ENCODE measurements at regions not wholly inside any gene's neighbourhood (a gene's known extent, or its start where the extent isn't known, plus 50 kb on each side); places are given as distances from the start of the nearest gene placed in this dataset.
"Not testable (repeated sequence)": the region's sequence is repeated elsewhere in the genome, so short reads cannot be mapped to it uniquely, and the experiment has no call there.

DNA sequence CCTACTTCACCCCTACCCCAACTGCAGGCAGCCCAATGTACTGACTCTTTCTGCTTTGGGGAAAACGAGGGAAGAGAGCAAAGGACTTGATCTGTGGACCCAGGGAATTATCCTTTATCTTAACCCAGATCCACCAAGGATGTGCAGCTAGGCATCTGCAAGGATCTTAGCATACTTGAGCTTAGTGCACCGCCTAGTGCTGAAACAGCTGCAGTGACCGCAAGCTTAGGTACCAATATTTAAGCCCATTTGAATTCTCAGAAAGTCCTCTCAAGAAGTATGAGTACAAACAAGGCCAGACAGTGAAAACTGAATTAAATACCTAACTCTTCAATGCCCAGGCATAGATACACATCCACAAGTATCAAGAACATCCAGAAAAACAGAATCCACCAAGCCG is 576.7 kb upstream of the ADAMTS16 start:
- DNase-seq (ENCODE audit: low spot score) = no peak

DNA sequence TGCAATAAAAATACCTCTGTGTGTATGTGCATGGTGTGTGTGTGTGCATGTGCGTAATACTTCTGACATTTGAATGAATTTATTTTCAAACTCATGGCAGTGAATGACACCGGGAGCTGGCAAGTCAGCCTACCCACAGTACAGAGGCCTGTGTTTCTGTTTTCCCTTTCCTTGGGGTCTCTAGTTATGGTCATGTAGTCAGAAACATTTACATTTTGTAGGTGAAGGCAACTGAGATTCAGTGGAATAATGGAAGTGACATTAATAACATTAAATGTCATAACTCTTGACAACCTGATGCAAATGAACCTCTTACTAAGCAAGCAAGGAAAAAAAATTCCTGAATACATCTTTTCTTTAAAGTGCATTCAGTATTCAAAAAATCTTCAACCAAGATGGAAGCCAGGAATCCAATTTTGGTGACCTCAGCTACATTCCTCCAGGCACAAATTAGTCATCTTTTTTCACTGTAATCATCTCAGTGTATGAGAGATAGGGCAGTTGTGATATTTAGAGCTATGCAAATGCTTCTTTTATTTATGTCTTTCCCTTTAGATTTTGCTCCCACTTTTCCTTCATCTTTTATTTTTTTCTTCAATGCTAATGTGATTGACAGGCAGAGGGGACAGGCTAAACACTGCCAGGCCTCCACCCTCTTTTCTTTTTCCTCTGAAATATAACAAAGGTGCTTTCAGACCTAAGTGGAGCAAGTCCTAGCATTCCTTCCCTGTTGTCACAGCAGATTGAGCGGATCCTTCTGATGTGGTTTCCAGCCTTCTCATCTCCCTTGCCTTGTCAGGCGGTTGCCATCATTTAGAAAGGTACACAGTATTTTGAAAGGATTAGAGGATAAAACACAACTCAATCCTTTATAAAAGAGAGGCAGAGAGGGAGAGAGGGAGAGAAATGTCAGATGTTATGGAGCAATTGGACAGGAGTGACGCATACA is 569.8 kb upstream of the ADAMTS16 start:
- DNase-seq (ENCODE audit: low spot score) = peak; percentile 32

GRCh38 chr5:4571248-4571948 is 568.7 kb upstream of the ADAMTS16 start:
- DNase-seq (ENCODE audit: low spot score) = no peak

DNA sequence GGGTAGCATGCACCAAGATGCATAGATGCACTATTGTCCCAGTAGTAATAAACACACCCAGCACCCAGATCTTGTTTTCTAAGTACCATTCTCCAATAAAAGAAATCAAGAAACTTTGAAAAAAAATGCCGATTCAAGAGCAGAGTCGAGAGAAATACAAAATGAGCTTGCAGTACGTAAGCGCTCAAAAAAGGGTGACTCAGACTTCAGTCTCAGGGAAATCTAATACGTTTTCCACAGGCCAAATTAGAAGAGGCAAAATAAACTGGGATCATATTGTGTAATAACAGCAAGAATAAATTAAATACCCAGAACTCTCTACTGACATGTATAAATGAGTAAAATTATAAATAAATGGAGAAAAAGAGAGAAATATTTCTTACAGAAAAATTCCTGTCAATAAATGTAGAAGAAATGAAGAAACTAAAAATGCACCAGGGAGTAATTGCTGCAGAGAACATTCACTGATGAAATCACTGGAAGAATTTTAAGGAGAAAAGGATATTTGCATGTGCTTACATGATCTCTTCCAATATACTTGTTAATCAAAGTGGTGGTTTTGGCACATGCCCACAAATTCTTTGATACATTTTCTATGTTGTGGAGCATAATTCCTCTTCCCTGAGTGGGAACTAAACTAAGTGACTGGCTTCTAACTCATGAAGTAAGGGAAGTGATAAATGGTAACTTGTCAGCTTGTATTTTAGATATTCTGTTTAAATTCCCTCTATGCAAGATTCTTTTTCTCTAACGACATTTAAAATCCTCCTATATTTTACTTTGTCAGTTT is 567.6 kb upstream of the ADAMTS16 start:
- no peak for DNase-seq (ENCODE audit: low spot score)

- no peak for DNase-seq (ENCODE audit: low spot score)
Observed at GRCh38 chr5:4575608-4576007, 564.5 kb upstream of the ADAMTS16 start.

DNA sequence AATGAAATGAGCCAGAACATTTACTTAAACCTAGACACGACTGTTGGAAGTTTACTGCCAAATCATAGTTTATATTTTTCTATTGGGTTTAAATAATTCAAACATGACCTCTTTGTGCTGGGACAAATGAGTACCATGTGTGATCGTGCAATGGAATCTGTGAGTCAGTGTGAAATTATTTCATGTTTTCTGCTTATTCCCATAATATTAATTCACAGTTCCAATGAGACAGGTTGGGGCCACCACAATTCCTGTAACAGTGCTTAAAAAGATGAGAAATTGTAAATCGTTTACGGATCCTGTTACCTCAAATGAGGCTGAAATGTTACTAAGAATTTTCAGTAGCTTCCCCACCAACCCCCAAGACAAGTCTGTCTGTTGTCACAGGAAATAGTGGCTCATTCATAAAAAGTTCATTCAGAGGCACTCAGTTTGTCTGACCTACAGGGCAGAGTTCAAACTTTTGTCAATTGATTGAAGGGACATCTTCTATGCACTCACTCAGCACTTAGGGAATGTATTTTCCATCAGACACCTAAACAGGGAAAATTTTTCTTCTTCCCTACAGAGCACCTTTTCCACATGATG is 563.9 kb upstream of the ADAMTS16 start:
- peak; percentile 24 for DNase-seq (ENCODE audit: low spot score)

DNA sequence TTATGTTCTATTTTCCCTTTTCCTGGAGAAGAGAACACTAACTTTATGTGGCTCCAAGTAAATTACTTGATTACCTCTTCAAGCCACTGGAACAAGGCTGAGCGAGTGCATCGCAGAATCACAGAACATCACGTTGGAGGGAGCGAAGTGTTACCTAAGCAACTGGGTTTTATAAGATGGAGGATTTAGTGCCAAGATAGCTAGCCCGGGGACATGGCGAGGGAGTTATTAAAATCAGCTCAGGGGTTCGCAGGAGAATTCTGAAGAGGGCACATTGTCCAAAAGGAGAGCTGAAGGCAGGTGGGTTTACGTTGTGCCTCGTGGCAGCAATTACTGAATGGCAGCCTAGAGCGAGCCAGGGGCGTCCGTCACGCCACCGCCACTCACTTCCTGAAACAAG is 563.2 kb upstream of the ADAMTS16 start:
- no peak for DNase-seq (ENCODE audit: low spot score)

GRCh38 chr5:4579679-4580078 is 560.5 kb upstream of the ADAMTS16 start:
- peak; percentile 4 for DNase-seq (ENCODE audit: low spot score)

GRCh38 chr5:4580772-4581171 is 559.4 kb upstream of the ADAMTS16 start:
- DNase-seq (ENCODE audit: low spot score) = no peak

- no peak for DNase-seq (ENCODE audit: low spot score)
Observed at GRCh38 chr5:4581289-4581688, 558.8 kb upstream of the ADAMTS16 start.

GRCh38 chr5:4584982-4585381 is 555.1 kb upstream of the ADAMTS16 start:
- peak; percentile 72 for DNase-seq (ENCODE audit: low spot score)

DNA sequence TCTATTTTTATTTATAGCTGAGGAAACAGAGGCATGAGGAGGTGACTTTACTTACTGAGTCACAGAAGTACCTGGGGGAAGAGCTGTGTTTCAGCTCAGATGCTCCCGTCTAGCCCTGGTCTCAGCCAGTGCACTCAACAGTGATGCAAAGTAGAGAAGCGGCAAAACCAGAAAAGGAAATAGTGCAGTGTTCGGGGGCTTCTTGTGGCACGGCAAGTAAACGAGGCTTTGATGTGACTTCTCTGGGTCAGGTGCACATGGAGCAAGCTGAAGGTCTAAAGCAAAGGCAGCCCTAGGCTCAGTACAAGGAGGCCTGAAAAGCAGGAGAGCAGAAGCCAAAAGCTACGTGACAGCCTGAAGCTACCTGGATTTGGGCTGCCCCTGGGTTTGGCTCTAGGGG is 526.7 kb upstream of the ADAMTS16 start:
- DNase-seq (ENCODE audit: low spot score) = no peak

DNA sequence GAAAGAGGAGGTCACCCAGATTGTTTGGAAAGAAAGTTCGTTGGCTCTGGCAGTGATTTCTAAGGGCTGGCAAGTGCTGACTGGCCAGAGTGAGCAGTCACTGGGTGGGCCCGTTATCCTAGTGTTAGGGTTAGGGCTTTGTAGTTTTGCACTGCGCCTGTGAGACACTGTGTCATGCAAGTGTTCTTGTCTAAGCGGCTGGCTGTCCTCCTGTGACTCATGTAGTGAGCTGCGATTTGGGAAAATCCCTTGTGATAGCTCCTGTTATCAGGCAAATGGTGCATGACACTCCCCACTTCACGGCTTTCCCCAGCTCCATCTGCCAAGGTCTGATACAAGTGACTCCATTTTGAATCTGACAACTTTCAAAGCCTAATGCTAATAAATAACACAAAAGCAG is 526.0 kb upstream of the ADAMTS16 start:
- peak; percentile 58 for DNase-seq (ENCODE audit: low spot score)

GRCh38 chr5:4615369-4615768 is 524.8 kb upstream of the ADAMTS16 start:
- DNase-seq (ENCODE audit: low spot score) = not testable (repeated sequence)

DNA sequence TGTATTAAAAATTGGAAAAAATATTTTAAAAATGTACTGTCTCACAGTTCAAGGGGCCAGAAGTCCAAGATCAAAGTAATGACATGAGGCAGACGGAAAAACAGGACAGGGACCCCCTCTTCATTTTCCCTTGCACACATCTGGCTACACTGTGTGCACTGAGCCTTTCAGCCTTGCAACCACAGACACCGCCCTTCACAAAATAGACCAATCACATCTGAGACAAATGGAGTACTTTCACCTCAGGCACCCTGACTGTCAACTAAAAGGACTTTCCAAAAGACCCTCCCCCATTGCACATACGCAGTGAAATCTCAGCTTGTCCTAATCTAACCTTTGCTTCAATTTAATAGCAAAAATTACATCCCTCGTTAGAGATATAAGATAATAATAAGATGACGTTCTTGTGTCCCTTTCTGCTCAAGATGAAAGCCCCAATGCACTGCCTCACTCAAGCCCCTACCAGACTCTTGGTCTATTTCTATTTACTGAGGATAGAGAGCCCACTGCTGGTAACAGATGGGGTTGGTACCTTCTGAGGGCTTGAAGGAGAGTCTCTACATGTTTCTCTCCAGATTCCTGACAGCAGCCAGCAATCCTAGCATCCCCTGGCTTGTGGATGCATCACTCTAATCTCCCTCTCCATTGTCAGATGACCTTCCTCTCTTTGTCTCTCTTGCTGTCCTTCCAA is 514.8 kb upstream of the ADAMTS16 start:
- no peak for DNase-seq (ENCODE audit: low spot score)

GRCh38 chr5:4627131-4627530 is 513.0 kb upstream of the ADAMTS16 start:
- no peak for DNase-seq (ENCODE audit: low spot score)

DNA sequence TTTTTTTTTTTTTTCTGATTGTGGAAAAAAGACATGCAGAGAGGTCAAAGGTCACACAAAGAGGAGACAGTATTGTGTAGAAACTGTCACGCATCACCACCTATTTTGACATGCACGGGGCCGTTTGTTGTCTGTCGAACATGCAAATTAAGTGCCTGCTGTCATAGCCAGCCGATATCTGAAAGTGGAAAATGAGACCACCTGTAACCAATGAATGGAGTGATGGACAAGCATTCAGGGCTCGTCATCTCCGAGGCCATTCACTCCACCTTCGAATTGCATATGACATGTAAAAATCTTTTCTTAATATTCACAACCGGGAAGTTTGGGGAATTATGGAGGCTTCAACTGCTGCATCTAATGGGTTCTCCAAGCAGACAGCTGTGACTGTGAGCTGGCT is 512.2 kb upstream of the ADAMTS16 start:
- no peak for DNase-seq (ENCODE audit: low spot score)

DNA sequence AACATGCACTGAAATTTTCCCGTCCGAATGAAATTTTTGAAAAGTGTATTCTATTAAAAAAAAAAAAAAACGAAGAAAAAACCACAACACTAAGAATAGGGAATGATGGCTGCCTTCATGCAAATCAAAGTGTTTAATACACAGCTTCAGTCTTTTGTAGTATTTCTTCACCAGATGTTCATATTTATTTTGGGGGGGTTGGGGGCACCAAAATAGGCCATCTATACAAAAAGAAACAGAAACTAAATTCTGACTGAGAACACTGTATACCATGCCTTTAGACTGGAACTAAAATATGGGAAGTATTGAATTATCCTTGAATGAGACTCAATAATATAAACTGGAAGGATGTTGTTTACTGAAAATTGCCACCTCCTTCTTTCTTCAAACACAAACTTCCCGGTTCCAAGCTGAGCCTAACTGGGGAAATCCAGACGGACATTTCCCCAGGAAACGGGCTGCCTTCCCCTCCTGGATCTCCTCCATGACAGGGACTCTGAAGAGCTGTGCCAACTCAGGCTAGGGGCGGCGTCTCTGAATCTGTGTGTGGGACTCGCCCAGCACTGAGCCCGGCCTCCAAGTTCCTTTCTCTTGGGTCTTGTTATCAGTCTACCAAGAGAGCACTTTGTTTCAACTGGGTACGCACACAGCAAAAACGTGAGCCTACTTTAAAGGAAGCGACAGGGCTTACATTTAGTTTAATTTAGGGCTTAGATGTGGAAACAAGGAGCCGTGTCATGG is 511.3 kb upstream of the ADAMTS16 start:
- no peak for DNase-seq (ENCODE audit: low spot score)

DNA sequence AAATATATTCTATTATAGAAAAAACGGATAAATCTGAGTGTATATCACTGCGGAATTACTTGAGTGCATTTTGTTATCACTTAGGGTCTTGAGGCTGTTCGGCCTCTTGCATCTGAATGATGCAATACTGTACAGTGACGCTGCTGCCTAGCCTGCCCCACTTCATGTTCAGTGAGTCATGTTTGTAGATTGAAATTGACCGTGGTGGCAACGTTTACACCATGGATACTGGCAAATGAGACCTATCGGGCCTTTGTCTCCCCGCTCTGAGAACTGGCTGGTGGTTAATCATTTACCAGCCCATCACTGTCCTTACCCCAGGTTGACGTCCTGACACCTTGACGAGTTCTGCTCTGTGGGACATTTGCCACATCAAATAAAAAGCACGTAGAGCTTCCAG is 510.1 kb upstream of the ADAMTS16 start:
- peak; percentile 32 for DNase-seq (ENCODE audit: low spot score)

DNA sequence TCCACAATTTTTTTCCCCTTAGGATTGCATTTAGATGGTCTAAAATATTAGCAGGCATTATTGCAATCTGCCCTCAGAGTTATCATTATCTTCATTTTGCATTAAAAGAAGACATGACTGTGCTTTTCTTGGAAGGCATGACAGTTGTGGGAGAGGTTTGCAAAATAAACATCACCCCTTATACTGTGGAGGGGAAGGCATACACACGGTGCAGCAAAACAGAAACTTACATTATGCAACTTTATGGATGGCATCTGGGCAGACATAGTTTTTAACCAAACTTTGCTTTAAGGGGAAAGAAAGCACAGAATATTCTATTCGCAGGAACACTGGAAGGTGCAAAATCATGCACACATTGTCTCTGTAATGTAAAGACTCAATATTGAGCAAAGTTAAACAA is 505.8 kb upstream of the ADAMTS16 start:
- no peak for DNase-seq (ENCODE audit: low spot score)

DNA sequence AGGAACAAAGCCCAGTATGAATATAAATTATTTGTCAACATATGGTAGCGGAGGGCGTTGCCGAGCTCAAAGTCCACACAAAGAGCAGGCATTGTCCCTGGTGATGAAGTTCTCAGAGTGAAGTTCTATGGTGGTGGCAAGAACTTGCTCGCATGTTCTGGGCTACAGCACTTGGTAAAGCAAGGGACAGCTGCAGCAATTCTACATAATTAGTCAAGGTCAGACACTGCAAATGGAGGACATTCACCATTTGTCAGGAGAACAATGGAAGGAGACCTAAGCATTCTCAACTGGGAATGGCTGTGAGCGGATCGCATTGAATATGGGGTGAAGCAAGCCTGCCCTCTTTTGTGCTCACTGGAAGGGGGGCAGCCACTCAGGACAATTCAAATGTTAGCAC is 503.8 kb upstream of the ADAMTS16 start:
- no peak for DNase-seq (ENCODE audit: low spot score)

Data from A172 (cell line).